ENCODE measurements at regions not wholly inside any gene's neighbourhood (a gene's known extent, or its start where the extent isn't known, plus 50 kb on each side); places are given as distances from the start of the nearest gene placed in this dataset.

- DNase-seq (ENCODE audit: extremely low spot score) = no peak
- Histone ChIP-seq H3K9me3 (no peaks in the 10 kb centered on the region), H3K4me1 (no peaks in the 10 kb centered on the region), H3K36me3 (no peaks in the 10 kb centered on the region), H3K27me3 (no peaks in the 10 kb centered on the region), H3K4me3 (no peak overlapping the region), H3K27ac (replicated peaks in 1 of 4) (no peak overlapping the region)
- intact Hi-C loops (cut with DNase I) = no loop called here
- 83% methylated on average over 1 of the region's 1 CpG for WGBS
- TF ChIP-seq POLR2A (IDR thresholded peaks at IDR 0.05; ENCODE audit: low read depth) (no peak), POLR2AphosphoS5 (IDR thresholded peaks at IDR 0.05) (no peak), EP300 (IDR thresholded peaks at IDR 0.05) (no peak), CTCF (IDR thresholded peaks at IDR 0.05) (no peak)
These were observed 90.3 kb downstream of the TMEM212 start for GRCh38 chr3:171933441-171933840.

GRCh38 chr3:171935261-171936123 is 92.3 kb downstream of the TMEM212 start:
- WGBS = 70% methylated on average over 5 of the region's 7 CpGs

GRCh38 chr3:171936191-171936841 is 93.2 kb downstream of the TMEM212 start:
- DNase-seq (ENCODE audit: extremely low spot score) = no peak
- Histone ChIP-seq H3K27me3 (no peaks in the 10 kb centered on the region), H3K27ac (replicated peaks in 1 of 4) (no peak overlapping the region), H3K9me3 (no peaks in the 10 kb centered on the region), H3K36me3 (no peaks in the 10 kb centered on the region), H3K4me3 (no peak overlapping the region), H3K4me1 (no peaks in the 10 kb centered on the region)
- WGBS = 88% methylated on average over 6 of the region's 6 CpGs
- TF ChIP-seq EP300 (IDR thresholded peaks at IDR 0.05) (no peak), POLR2A (IDR thresholded peaks at IDR 0.05; ENCODE audit: low read depth) (no peak), CTCF (IDR thresholded peaks at IDR 0.05) (no peak), POLR2AphosphoS5 (IDR thresholded peaks at IDR 0.05) (no peak)
- intact Hi-C loops (cut with DNase I) = no loop called here

More at GRCh38 chr3:171935261-171936123, 92.3 kb downstream of the TMEM212 start:
- intact Hi-C loops (cut with DNase I) = no loop called here
- H3K27me3 ChIP-seq = no peaks in the 10 kb centered on the region
- no peak for TF ChIP-seq POLR2A (IDR thresholded peaks at IDR 0.05; ENCODE audit: low read depth)
- no peak for TF ChIP-seq EP300 (IDR thresholded peaks at IDR 0.05)
- no peak for TF ChIP-seq CTCF (IDR thresholded peaks at IDR 0.05)
- no peak for TF ChIP-seq POLR2AphosphoS5 (IDR thresholded peaks at IDR 0.05)
- no peak for DNase-seq (ENCODE audit: extremely low spot score)
- no peak overlapping the region for H3K4me3 ChIP-seq
- no peaks in the 10 kb centered on the region for H3K36me3 ChIP-seq
- no peak overlapping the region for H3K27ac ChIP-seq (replicated peaks in 1 of 4)
- H3K4me1 ChIP-seq = no peaks in the 10 kb centered on the region
- H3K9me3 ChIP-seq = no peaks in the 10 kb centered on the region

- no peaks in the 10 kb centered on the region for H3K9me3 ChIP-seq
- DNase-seq (ENCODE audit: extremely low spot score) = no peak
- WGBS = 100% methylated on average over 2 of the region's 2 CpGs
- TF ChIP-seq EP300 (IDR thresholded peaks at IDR 0.05) = no peak
- no peak for TF ChIP-seq POLR2AphosphoS5 (IDR thresholded peaks at IDR 0.05)
- TF ChIP-seq CTCF (IDR thresholded peaks at IDR 0.05) = no peak
- TF ChIP-seq POLR2A (IDR thresholded peaks at IDR 0.05; ENCODE audit: low read depth) = no peak
- H3K27ac ChIP-seq (replicated peaks in 1 of 4) = no peak overlapping the region
- H3K27me3 ChIP-seq = no peaks in the 10 kb centered on the region
- H3K36me3 ChIP-seq = no peaks in the 10 kb centered on the region
- H3K4me3 ChIP-seq = no peak overlapping the region
- peaks cover 0 to 7% (median 0%) of the 10 kb centered on the region in 4 donors for H3K4me1 ChIP-seq
- intact Hi-C loops (cut with DNase I) = no loop called here
These were observed 96.4 kb downstream of the TMEM212 start for GRCh38 chr3:171939578-171939977.

Data from esophagus muscularis mucosa (tissue), 4 donors.